Fibroblast of lung (primary cell): ENCODE measurements at regions not wholly inside any gene's neighbourhood (a gene's known extent, or its start where the extent isn't known, plus 50 kb on each side); places are given as distances from the start of the nearest gene placed in this dataset.

Source experiments
- CTCF ChIP-seq, 2 donors: IDR thresholded peaks in 1 of 2; conservative IDR thresholded peaks in 1 of 2; 1 replicate in 1 of 2; 2 replicates in 1 of 2; pipeline ENCODE4 v1.5.1; 2011 to 2012; ENCODE audit warnings: low read length in 2 of 2, control low read depth in 1 of 2, inconsistent platforms in 1 of 2, low read depth in 1 of 2, mild to moderate bottlenecking in 1 of 2
- EZH2 ChIP-seq: IDR thresholded peaks from 2 replicates; pipeline ENCODE4 v1.5.1; 2012; ENCODE audit warnings: low read length, control low read depth, mild to moderate bottlenecking; ENCODE audit errors: missing control alignments

- no peak for TF ChIP-seq CTCF (conservative IDR thresholded peaks at IDR 0.05 in 1 of 2, IDR thresholded peaks at IDR 0.05 in 1 of 2; ENCODE audit: low read depth in 1 of 2, low read length in 2 of 2)
- TF ChIP-seq EZH2, result no peak
Observed at GRCh38 chr9:84061613-84062193, 81.1 kb downstream of the RMI1 start.
